ENCODE measurements at regions not wholly inside any gene's neighbourhood (a gene's known extent, or its start where the extent isn't known, plus 50 kb on each side); places are given as distances from the start of the nearest gene placed in this dataset.
A peak's percentile ranks its signal among the peaks of the same experiment; 100 is the strongest.
"Not testable (repeated sequence)": the region's sequence is repeated elsewhere in the genome, so short reads cannot be mapped to it uniquely, and the experiment has no call there.

- DNase-seq: no peak
These were observed 495.6 kb downstream of the TMX3 start for GRCh38 chr18:68219274-68219673.

DNA sequence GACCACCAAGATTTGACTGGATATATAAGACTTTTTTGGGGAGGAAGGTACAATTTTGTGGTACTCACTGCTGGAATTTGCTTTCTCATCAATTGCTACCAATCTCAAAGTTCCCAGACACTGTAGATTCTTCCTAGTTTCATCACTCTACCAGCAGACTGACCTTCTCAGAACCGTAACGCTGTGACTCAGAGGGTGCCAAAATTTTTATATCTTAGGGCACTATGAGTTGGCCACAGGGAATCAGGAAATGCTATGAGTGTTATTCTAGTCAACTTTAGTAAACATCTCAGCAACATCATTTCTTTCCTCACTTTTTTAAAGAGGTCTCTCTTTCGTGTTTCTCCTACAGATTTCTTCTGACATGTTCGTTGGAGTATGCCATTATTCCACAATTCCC lies 499.0 kb downstream of the TMX3 start:
- no peak for DNase-seq

GRCh38 chr18:68186039-68186438 lies 528.9 kb downstream of the TMX3 start:
- DNase-seq: no peak

GRCh38 chr18:68181956-68182355 lies 533.0 kb downstream of the TMX3 start:
- DNase-seq: no peak

DNA sequence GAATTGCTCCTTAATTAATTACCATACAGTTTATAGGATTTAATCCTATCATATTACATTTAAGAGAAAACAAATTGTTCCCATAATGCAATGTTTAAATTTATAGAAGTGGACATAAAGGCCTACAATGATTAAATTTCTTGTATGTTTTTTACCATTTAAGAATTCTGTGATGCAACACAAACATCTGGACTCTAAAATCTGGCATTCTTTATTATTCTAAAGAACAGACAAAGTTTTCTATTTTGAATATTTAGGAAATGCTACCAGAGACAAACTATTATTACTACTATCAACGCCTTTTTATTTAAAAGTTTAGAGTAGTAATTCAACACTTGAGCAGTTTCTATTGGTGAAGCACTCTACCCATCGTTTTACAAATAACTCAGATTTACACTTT lies 535.1 kb downstream of the TMX3 start:
- no peak for DNase-seq

DNA sequence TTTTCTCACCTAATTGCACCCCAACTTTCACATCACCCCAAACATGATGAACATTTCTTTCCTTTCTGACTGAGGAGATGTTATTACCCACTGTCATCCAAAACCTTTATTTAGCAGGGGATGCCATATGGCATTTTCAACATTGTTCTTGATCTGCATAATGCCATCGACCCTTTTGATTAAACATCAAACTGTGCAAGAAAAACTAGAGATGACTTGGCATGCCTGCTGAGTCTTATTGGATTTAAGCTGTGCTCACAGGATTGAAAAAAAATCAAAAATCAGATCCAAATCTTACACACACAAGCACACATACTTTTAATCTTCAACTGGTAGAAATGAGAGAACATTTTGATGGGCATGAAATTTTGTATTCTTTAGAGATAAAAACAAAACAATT lies 536.0 kb downstream of the TMX3 start:
- peak; percentile 52 for DNase-seq

DNA sequence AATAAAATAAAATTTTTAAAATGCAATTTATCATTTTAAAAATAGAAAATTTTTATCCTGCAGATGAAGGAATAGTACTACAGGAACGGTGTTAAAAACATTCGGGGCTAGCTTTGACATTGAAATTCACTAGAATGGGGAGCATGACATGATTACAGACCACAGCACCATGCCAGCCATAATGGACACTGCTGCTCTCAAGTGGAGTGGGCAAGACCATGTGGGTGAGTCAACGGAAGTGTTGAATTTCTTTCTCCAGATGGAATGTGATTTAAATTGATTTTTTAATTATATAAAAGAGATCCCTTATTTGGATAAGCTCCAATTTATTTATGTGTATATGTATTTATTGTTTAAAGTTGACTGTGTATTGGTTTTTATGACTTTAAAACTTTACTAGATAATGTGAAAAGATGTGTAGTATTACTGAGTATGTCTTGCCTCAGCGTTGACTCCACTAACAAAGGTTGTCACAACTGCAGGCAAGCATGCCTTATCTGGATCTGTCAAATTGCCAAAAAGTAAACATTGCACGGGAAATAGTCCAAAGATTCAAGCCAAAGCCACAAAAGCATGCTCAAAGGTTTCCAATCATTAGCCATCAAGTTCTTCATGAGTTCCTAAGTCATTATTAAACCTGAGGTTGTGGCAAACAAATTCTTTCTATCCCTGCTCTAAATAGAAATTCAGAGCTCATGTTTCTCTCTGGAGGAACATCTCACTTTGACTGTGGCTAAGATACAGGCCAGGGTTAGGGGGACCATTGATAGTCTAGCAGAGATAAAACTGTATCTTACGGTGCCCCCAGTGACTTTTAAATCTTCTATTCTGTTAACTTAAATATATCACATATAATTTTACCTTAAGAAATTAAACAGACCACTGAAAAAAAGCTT lies 536.9 kb downstream of the TMX3 start:
- DNase-seq: peak; percentile 76

GRCh38 chr18:68176901-68177300 lies 538.0 kb downstream of the TMX3 start:
- DNase-seq: no peak

GRCh38 chr18:68172842-68173549 lies 541.9 kb downstream of the TMX3 start:
- no peak for DNase-seq

DNA sequence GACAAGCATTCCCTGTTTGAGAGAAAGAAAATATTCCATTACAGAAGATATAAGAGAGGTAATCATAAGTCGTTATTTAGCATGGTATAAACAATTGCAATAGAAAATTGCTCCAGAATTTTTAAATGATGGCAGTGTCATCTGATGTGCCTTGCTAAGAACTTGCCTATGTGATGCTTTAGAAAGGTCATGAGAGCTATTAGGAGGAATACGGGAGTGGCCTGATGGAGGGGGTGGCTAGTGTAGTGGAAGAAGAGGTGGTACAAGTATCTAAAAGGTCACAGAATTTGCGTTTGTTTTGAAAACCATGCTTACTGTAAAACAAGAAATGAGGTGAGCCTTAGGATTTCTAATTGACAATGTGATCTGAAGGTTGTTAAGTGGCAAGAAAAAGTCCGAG lies 550.0 kb downstream of the TMX3 start:
- DNase-seq: no peak

DNA sequence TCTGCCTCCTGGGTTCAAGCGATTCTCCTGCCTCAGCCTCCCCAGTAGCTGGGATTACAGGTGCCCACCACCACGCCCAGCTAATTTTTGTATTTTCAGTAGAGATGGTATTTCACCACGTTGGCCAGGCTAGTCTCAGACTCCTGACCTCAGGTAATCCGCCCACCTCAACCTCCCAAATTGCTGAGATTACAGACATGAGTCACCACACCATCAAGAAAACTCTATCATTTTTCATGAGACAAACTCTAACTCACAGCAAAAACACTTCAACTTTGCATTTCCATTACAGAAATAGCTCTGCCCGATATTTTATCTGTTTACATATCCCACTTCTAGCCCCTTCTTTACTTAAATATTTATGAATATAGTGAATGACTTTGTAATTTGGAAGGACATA lies 561.1 kb downstream of the TMX3 start:
- DNase-seq: not testable (repeated sequence)

DNA sequence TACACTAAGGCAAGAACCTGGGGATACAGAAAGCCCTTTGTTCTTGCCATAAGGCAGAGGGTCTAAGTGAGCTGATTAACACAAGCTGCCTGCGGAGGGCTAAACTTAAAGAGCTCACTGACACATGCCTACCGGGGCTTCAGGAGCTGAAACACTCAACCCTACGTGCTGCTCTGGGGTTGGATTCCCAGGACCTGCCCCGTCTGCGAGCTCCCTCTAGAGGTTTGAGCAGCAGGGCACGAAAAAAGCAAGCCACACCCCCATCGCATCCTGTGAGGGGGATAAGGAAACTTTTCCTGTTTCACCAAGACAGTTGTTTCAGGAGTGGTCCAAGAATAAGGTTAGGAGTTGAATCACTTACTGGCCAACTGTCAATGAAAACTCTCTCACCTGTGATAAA lies 562.1 kb downstream of the TMX3 start:
- DNase-seq: no peak

GRCh38 chr18:68150961-68151360 lies 563.9 kb downstream of the TMX3 start:
- no peak for DNase-seq

DNA sequence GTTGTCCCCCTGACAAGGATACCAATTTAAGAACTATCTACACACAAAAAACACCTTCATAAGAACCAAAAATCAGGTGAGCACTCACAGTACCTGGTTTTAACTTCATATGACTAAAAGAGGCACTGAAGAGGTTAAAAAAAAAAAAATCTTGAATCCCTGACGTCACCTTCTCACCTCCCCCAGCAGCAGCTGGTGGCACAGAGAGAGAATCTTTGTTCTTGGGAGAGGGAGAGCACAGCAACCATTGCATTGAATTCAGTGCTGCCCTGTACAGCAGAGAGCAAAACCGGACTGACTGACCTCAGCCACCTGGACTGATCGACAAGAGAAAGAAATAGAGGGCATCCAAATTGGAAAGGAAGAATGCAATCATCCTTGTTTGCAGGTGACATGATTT lies 566.0 kb downstream of the TMX3 start:
- DNase-seq: no peak

DNA sequence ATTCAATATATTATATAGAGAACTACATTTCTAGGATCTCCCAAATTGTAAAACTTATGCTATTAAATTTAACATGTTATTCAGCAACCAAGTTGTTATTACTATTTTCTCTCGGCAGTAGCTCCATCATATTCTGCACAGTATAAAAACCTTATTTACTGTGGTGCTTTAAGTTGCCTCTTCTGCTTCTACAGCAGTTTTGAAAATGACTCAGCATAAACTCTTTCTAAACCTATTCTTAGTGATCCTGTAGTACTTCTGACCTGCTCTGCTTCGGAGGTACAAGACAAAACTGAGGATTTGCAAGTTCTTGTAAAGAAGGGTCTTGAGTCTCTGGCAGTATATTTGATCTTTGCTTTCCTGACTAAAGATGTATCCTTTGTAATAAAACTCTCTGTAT lies 567.2 kb downstream of the TMX3 start:
- no peak for DNase-seq

GRCh38 chr18:68121826-68122225 lies 593.1 kb downstream of the TMX3 start:
- no peak for DNase-seq

DNA sequence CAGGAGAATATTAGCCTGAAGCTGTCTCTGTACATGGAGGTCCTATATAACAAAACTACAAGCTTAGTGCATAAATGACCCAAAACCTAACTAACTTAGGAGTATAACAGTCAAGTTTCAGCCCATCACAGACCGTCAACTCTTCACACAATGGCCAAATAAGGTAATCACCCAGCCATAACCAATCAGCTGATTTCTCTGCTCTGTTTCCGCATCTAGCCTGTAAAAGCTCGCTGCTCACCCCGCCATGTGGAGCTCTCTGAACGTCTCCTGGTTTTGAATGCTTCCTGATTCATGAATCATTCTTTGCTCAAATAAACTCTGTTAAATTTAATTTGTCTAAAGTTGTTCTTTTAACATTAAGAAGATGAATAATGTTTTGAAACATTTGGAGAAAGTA lies 593.6 kb downstream of the TMX3 start:
- no peak for DNase-seq

DNA sequence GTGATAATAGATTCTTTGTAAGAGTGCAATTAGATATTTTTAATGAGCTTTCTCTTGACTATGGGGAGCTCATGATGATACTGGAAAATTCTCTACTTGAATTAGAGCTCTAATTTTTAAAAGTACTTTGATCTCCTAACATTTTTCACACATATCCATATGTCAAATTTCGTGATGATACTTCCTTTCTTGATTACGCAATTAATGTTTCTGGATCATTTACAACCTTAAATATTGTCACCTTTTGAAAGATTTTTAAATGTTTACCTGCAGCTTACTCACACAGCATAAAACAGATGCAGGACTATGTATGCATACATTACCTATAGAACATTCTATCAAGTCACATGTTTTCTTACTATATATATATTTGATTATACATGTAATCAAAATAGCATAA lies 598.5 kb upstream of the DSEL start:
- no peak for DNase-seq

- DNase-seq: no peak
These were observed 587.5 kb upstream of the DSEL start for GRCh38 chr18:68104036-68104435.

DNA sequence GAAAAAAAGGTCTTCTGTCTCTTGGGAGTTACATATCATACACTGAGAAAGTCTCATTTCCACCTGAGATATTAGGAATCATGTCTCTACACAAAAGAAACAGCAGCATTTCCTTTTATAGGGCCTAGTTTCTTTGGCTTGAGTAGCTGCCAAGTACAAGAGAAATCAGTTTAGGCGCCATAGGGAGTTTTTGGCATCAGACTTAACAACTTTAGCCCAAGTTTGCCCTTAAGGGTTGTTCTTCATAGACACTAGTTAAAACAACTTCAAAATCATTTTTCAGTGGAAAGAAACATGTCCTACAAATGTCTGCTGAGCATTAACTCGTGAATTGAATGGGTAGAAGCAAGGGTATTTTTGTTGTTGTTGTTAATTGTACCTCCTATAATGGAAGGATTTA lies 587.0 kb upstream of the DSEL start:
- peak; percentile 9 for DNase-seq

GRCh38 chr18:68102117-68102516 lies 585.6 kb upstream of the DSEL start:
- no peak for DNase-seq

DNA sequence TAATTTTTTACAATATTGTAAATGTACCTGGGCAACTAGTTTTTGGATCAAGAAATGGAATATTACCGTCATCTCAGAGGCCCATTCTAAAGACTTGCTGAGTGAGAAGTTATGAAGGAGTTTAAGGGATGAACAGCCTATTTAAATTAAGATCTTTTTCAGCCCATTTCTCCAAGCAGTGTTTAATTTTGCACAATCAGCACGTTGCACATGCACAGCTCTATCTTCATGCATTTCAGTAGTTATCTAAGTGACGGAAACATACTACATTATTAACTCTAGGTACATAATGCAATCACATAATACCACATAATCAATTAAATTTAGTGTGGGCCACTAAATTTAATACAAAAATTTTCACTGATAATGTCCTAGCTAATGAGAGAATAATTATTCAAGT lies 582.1 kb upstream of the DSEL start:
- DNase-seq: no peak

- peak; percentile 20 for DNase-seq
These were observed 570.0 kb upstream of the DSEL start for GRCh38 chr18:68086481-68086880.

GRCh38 chr18:68085251-68085650 lies 568.7 kb upstream of the DSEL start:
- DNase-seq: no peak

GRCh38 chr18:68083776-68084175 lies 567.3 kb upstream of the DSEL start:
- DNase-seq: no peak

Data from NCI-H446 treated with DMSO at 0.1 percent for 48 hours (cell line).